ENCODE measurements at regions not wholly inside any gene's neighbourhood (a gene's known extent, or its start where the extent isn't known, plus 50 kb on each side); places are given as distances from the start of the nearest gene placed in this dataset.

GRCh38 chrX:39877905-39878304, 219.9 kb downstream of the BCOR start:
- peaks cover 9% of the 10 kb centered on the region for H3K9me3 ChIP-seq (ENCODE audit: control insufficient read depth, low read length)
- no peak for DNase-seq (ENCODE audit: low read depth)
- H3K4me1 ChIP-seq (ENCODE audit: control insufficient read depth, insufficient read depth, low read length): no peaks in the 10 kb centered on the region
- no peaks in the 10 kb centered on the region for H3K36me3 ChIP-seq (ENCODE audit: control insufficient read depth, insufficient read depth, low read length, severe bottlenecking)
- H3K9ac ChIP-seq (ENCODE audit: low read length): no peak overlapping the region
- no peak overlapping the region for H3K4me3 ChIP-seq (ENCODE audit: low read length)
- peaks cover 43% of the 10 kb centered on the region for H3K27me3 ChIP-seq (replicated peaks; ENCODE audit: control insufficient read depth, insufficient read depth, low read length)

- Histone ChIP-seq H3K9ac (ENCODE audit: low read length) (no peak overlapping the region), H3K9me3 (ENCODE audit: control insufficient read depth, low read length) (peaks cover 27% of the 10 kb centered on the region), H3K4me3 (ENCODE audit: low read length) (no peak overlapping the region), H3K4me1 (ENCODE audit: control insufficient read depth, insufficient read depth, low read length) (no peaks in the 10 kb centered on the region), H3K27me3 (replicated peaks; ENCODE audit: control insufficient read depth, insufficient read depth, low read length) (peaks cover 32% of the 10 kb centered on the region), H3K36me3 (ENCODE audit: control insufficient read depth, insufficient read depth, low read length, severe bottlenecking) (no peaks in the 10 kb centered on the region)
- DNase-seq (ENCODE audit: low read depth): no peak
These were observed 214.1 kb downstream of the BCOR start for GRCh38 chrX:39883666-39884065.

DNA sequence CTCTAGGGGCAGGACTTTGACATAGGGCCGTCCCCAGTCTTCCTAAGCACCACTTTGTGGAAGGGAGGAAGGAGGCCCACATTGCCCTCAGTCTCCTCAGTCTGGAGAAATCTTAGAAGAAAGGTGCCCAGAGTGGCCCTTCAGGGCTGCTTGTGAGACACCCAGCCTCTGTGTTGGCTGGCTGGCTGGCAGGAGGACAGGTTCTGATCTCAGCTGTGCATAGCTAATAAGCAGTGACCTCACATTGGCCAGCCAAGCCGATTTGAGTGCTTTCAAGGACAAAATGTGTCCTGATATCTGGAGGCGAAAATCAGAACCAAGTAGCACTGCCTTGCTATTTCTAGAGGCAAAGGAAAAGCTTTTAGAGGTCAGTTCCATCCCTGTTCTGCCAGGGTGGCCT, 211.5 kb downstream of the BCOR start:
- H3K36me3 ChIP-seq (ENCODE audit: control insufficient read depth, insufficient read depth, low read length, severe bottlenecking): no peaks in the 10 kb centered on the region

DNA sequence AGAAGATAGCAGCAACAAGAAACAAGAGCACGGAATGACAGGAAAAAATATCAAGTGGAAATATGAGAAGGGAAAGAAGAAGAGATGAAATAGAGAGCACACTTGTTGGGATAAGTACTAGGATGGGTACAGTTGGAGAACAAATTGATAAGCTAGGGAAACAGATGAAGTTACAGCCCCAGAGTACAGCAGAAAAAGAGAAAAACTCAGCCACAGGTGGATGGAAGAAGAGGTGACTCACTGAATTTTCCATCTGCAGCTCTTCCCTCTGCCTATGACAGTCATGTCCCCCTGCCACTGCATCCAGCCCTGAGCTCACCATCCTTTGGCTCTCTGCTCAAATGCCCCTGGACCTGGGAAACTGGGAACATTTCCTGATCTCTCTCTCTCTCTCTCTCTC, 209.0 kb downstream of the BCOR start:
- H3K4me1 ChIP-seq (ENCODE audit: control insufficient read depth, insufficient read depth, low read length): no peaks in the 10 kb centered on the region
- H3K9ac ChIP-seq (ENCODE audit: low read length): no peak overlapping the region
- no peak overlapping the region for H3K4me3 ChIP-seq (ENCODE audit: low read length)
- H3K27me3 ChIP-seq (replicated peaks; ENCODE audit: control insufficient read depth, insufficient read depth, low read length): peaks cover 30% of the 10 kb centered on the region
- H3K36me3 ChIP-seq (ENCODE audit: control insufficient read depth, insufficient read depth, low read length, severe bottlenecking): no peaks in the 10 kb centered on the region
- peaks cover 11% of the 10 kb centered on the region for H3K9me3 ChIP-seq (ENCODE audit: control insufficient read depth, low read length)
- no peak for DNase-seq (ENCODE audit: low read depth)

More for the DNA sequence above, 211.5 kb downstream of the BCOR start:
- DNase-seq (ENCODE audit: low read depth): no peak
- H3K9me3 ChIP-seq (ENCODE audit: control insufficient read depth, low read length): peaks cover 27% of the 10 kb centered on the region
- peaks cover 42% of the 10 kb centered on the region for H3K27me3 ChIP-seq (replicated peaks; ENCODE audit: control insufficient read depth, insufficient read depth, low read length)
- H3K4me1 ChIP-seq (ENCODE audit: control insufficient read depth, insufficient read depth, low read length): no peaks in the 10 kb centered on the region
- no peak overlapping the region for H3K4me3 ChIP-seq (ENCODE audit: low read length)
- no peak overlapping the region for H3K9ac ChIP-seq (ENCODE audit: low read length)

- H3K4me1 ChIP-seq (ENCODE audit: control insufficient read depth, insufficient read depth, low read length): no peaks in the 10 kb centered on the region
- H3K36me3 ChIP-seq (ENCODE audit: control insufficient read depth, insufficient read depth, low read length, severe bottlenecking): no peaks in the 10 kb centered on the region
- no peak overlapping the region for H3K4me3 ChIP-seq (ENCODE audit: low read length)
- H3K9me3 ChIP-seq (ENCODE audit: control insufficient read depth, low read length): peaks cover 6% of the 10 kb centered on the region
- DNase-seq (ENCODE audit: low read depth): no peak
- peaks cover 30% of the 10 kb centered on the region for H3K27me3 ChIP-seq (replicated peaks; ENCODE audit: control insufficient read depth, insufficient read depth, low read length)
- no peak overlapping the region for H3K9ac ChIP-seq (ENCODE audit: low read length)
These were observed 208.1 kb downstream of the BCOR start for GRCh38 chrX:39889704-39890103.

GRCh38 chrX:39890807-39891206, 207.0 kb downstream of the BCOR start:
- Histone ChIP-seq H3K27me3 (replicated peaks; ENCODE audit: control insufficient read depth, insufficient read depth, low read length) (peaks cover 29% of the 10 kb centered on the region), H3K36me3 (ENCODE audit: control insufficient read depth, insufficient read depth, low read length, severe bottlenecking) (no peaks in the 10 kb centered on the region)

DNA sequence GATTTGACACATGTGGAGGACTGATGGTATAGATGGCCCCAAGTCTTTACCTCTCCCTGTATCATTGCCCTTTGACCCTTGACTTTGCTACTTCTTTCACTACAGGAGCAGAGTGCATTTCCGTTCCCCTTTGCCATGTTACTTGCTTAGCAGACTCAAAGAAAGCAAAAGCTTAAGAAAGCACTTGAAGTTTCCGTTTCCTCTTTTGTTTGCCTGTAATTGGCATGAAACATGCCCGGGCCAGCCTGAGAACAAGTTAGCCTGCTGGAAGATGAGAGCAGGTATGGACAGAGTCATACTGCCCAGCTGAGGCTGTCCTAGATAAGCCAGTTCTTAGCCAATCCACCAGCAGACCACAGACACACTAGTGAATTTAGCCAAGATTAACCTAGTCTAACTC, 206.0 kb downstream of the BCOR start:
- Histone ChIP-seq H3K27me3 (replicated peaks; ENCODE audit: control insufficient read depth, insufficient read depth, low read length) (peaks cover 21% of the 10 kb centered on the region), H3K36me3 (ENCODE audit: control insufficient read depth, insufficient read depth, low read length, severe bottlenecking) (no peaks in the 10 kb centered on the region), H3K9ac (ENCODE audit: low read length) (no peak overlapping the region), H3K4me3 (ENCODE audit: low read length) (no peak overlapping the region), H3K9me3 (ENCODE audit: control insufficient read depth, low read length) (no peaks in the 10 kb centered on the region), H3K4me1 (ENCODE audit: control insufficient read depth, insufficient read depth, low read length) (no peaks in the 10 kb centered on the region)
- DNase-seq (ENCODE audit: low read depth): no peak

More at GRCh38 chrX:39890807-39891206, 207.0 kb downstream of the BCOR start:
- Histone ChIP-seq H3K4me3 (ENCODE audit: low read length) (no peak overlapping the region), H3K9me3 (ENCODE audit: control insufficient read depth, low read length) (peaks cover 6% of the 10 kb centered on the region), H3K9ac (ENCODE audit: low read length) (no peak overlapping the region), H3K4me1 (ENCODE audit: control insufficient read depth, insufficient read depth, low read length) (no peaks in the 10 kb centered on the region)
- DNase-seq (ENCODE audit: low read depth): no peak

- no peaks in the 10 kb centered on the region for H3K9me3 ChIP-seq (ENCODE audit: control insufficient read depth, low read length)
- peaks cover 5% of the 10 kb centered on the region for H3K4me1 ChIP-seq (ENCODE audit: control insufficient read depth, insufficient read depth, low read length)
- no peak for DNase-seq (ENCODE audit: low read depth)
- H3K27me3 ChIP-seq (replicated peaks; ENCODE audit: control insufficient read depth, insufficient read depth, low read length): peaks cover 16% of the 10 kb centered on the region
- H3K4me3 ChIP-seq (ENCODE audit: low read length): no peak overlapping the region
- H3K9ac ChIP-seq (ENCODE audit: low read length): no peak overlapping the region
- no peaks in the 10 kb centered on the region for H3K36me3 ChIP-seq (ENCODE audit: control insufficient read depth, insufficient read depth, low read length, severe bottlenecking)
These were observed 204.1 kb downstream of the BCOR start for GRCh38 chrX:39893417-39894338.

DNA sequence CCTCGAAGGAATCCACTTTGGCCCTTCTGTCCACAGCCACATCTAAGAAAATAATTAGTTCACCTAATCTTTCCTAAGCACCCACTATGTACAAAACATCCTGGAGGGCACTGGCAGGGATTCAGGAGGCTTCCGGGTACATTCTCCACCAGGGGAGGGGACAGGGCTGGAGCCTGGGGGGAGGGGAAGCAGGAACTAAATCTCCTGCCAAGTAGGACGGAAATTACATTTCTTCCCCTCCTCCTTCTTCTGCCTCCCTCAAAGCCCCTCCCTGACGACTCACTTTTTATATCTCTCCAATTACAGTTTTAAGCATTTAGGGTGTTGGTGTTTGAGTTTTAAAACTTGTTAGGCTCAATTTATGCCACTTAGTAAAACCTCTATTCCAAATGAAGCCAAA, 203.1 kb downstream of the BCOR start:
- H3K4me3 ChIP-seq (ENCODE audit: low read length): no peak overlapping the region
- peaks cover 5% of the 10 kb centered on the region for H3K4me1 ChIP-seq (ENCODE audit: control insufficient read depth, insufficient read depth, low read length)
- no peaks in the 10 kb centered on the region for H3K36me3 ChIP-seq (ENCODE audit: control insufficient read depth, insufficient read depth, low read length, severe bottlenecking)
- DNase-seq (ENCODE audit: low read depth): no peak
- H3K9ac ChIP-seq (ENCODE audit: low read length): no peak overlapping the region
- H3K9me3 ChIP-seq (ENCODE audit: control insufficient read depth, low read length): no peaks in the 10 kb centered on the region
- H3K27me3 ChIP-seq (replicated peaks; ENCODE audit: control insufficient read depth, insufficient read depth, low read length): peaks cover 18% of the 10 kb centered on the region

- Histone ChIP-seq H3K9ac (ENCODE audit: low read length) (no peak overlapping the region), H3K9me3 (ENCODE audit: control insufficient read depth, low read length) (no peaks in the 10 kb centered on the region), H3K4me3 (ENCODE audit: low read length) (no peak overlapping the region)
These were observed 202.3 kb downstream of the BCOR start for GRCh38 chrX:39895218-39896110.

More at GRCh38 chrX:39895218-39896110, 202.3 kb downstream of the BCOR start:
- H3K4me1 ChIP-seq (ENCODE audit: control insufficient read depth, insufficient read depth, low read length): peaks cover 5% of the 10 kb centered on the region
- DNase-seq (ENCODE audit: low read depth): no peak
- peaks cover 20% of the 10 kb centered on the region for H3K27me3 ChIP-seq (replicated peaks; ENCODE audit: control insufficient read depth, insufficient read depth, low read length)
- H3K36me3 ChIP-seq (ENCODE audit: control insufficient read depth, insufficient read depth, low read length, severe bottlenecking): no peaks in the 10 kb centered on the region
